Islet precursor cell (in vitro differentiated cells): ENCODE measurements at regions not wholly inside any gene's neighbourhood (a gene's known extent, or its start where the extent isn't known, plus 50 kb on each side); places are given as distances from the start of the nearest gene placed in this dataset.

Experiments
- DNase-seq: peaks from one replicate; pipeline ENCODE4 v3.0.0-alpha.2; 2018

- no peak for DNase-seq
These were observed 537.3 kb upstream of the TGFBR2 start for GRCh38 chr3:30069056-30069455.

- DNase-seq, result no peak
These were observed 533.4 kb upstream of the TGFBR2 start for GRCh38 chr3:30073040-30073439.

GRCh38 chr3:30073622-30074021 lies 532.8 kb upstream of the TGFBR2 start:
- no peak for DNase-seq

DNA sequence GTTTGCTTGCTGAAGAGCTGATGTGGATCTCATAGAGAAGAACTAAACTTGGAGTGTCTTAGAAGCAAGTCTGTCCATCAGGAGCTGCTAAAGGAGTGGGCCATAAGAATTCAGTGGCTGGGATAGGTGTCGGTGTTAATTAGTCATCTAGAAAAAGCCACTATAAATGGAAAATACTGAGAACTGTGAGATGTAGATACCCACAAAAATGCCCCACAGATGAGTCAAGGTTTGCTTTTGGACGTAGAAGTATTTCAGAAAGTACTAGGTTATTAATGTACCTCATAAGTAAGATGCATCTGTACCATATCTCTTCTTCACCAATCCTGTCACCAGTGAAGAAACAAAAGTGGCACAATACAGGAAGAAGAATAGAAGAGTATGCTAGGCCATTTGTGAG lies 530.9 kb upstream of the TGFBR2 start:
- DNase-seq, result no peak

DNA sequence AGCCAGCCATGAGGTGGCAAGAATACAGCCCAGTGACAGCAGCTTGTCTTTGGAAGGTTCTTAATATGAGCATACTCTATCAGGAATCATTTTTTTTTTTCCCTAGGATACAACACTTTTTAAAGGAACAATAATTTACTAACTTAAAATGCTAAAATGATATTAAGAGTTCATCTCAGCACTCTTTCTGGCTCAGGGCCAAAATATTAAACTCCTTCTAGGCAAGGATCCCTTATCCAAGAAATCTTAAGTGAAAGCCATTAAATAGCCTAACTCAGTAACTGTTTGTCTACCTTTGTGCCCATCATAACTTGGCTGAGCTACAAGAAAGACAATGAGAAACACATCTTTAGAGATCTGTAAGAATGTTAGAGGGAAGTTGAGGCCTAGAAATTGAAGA lies 529.5 kb upstream of the TGFBR2 start:
- DNase-seq, result no peak

GRCh38 chr3:30077746-30078145 lies 528.7 kb upstream of the TGFBR2 start:
- no peak for DNase-seq

- DNase-seq, result no peak
These were observed 527.7 kb upstream of the TGFBR2 start for GRCh38 chr3:30078736-30079135.

- DNase-seq, result no peak
These were observed 524.5 kb upstream of the TGFBR2 start for GRCh38 chr3:30081904-30082303.

GRCh38 chr3:30082652-30083051 lies 523.7 kb upstream of the TGFBR2 start:
- DNase-seq, result no peak

DNA sequence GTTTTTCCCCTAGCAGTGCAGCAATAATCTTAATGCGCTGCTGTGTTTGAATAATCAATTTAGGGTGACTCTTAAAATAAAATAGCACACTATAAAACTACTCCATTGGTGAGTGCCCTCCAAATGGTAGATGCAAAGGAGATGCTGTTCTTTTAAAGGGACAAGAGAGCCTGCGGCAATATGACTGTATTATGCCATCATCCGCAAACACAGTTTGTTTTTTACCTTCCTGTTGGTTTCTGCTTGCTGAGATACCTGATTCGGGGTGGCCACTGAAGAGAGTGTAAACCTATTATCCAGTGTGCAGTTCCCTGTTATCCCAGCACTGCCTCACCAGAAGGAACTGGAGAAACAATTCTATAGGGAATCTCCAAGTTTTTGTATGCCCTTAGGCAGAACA lies 523.1 kb upstream of the TGFBR2 start:
- no peak for DNase-seq

DNA sequence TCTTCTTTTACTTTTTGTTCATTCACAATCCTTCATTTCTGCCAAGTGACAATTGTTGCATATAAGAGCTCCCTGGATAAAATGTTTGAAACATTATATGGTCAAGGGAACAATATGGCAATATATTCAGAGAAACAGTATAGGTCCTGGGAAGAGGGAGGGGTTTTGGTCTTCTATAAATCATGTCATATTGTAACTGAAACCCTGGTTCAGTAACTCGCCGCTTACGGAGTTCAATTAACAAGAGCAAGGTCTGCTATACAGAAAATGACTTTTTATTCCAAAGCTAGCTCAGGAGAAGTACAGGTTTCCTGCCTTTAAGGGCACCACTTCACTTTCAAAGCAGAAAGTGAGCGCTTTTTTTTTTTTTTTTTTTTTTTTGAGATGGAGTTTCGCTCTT lies 522.1 kb upstream of the TGFBR2 start:
- no peak for DNase-seq

DNA sequence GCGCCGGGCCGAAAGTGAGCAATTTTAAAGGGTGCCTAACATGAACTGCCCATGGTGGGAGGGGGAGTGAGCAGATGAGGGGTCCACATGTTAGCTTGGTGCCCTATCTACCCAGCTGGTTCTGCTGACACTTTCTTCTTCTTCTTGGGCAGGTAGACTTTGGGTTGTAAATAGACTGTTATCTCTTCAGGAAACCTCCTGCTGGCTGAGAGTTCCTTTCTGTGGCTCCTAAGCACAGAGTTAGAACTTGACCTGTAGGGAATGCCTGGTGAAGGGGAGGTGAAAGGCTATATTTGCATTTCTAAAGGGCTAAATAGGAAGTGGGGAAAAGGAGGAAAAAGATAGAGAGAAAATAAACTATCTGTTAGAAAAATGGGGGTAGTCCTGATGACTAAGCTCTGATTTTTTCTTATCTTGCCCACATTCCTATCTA lies 521.4 kb upstream of the TGFBR2 start:
- DNase-seq, result no peak

GRCh38 chr3:30085486-30085885 lies 520.9 kb upstream of the TGFBR2 start:
- no peak for DNase-seq

- no peak for DNase-seq
These were observed 514.7 kb upstream of the TGFBR2 start for GRCh38 chr3:30091686-30092085.

DNA sequence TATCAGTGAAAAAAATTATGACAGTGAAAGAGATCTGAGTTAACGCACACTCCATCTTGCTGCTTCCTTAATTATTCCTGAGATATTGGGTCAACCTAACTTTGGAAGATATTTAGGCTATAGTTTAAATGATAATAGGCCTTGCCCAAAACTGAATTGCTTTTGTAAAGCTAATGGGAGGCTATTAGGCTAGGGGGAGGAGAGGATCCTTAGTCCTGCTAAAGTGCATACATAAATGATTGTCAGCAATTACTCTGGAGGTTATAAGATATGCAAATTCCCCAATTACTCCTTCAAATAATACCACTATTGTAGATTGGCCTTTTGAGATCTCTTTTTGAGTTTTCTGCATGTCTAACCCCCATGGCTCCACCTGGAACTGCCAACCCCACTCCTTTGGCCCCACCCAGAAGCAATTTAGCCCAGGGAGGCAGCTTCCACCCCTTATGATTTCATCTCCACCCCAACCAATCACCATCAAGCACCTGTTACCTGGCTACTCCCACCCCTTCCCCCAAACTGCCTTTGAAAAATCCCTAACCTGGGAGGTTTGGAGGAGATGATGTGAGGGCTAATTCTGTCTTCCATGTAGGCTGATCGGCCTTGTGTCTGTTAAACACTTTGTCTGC lies 509.3 kb upstream of the TGFBR2 start:
- DNase-seq, result no peak

- DNase-seq, result no peak
These were observed 508.2 kb upstream of the TGFBR2 start for GRCh38 chr3:30098243-30098642.

GRCh38 chr3:30098653-30099455 lies 507.5 kb upstream of the TGFBR2 start:
- no peak for DNase-seq

DNA sequence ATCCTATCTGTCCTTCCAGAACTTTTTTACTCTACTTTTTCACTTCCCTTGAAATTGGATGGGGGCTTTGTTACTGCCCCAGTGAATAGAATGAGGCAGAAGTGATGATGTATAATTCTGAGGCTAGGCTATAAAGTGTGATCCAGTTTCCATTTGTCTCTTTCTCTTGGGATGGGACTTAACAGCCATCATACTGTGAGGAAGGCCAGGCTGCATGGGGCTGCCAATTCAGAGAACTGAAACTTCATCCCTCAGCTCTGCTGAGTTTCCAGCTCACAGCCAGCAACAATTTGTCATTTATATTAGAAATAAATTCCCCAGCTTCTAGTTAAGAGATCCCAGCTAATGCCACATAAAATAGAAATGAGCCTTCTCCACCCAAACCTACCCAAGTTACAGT lies 504.0 kb upstream of the TGFBR2 start:
- no peak for DNase-seq

- DNase-seq, result no peak
These were observed 503.2 kb upstream of the TGFBR2 start for GRCh38 chr3:30103186-30103585.

DNA sequence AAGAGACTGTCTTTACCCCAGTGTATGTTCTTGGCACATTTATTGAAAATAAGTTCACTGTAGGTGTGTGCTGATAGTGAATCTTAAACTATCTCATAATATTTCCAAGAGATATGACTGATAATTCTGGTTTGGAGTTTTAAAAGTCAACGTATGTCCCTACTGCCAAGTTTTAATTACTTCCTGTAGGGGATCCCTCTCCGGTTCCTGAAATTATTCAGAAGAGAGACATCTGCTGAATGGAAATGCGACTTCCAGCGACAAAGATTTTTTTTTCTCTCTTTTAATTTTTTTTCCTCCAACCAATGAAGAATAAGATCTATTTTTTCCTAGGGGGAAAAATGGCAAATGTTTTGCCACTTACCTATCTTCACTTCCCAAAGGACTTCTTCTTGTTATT lies 498.9 kb upstream of the TGFBR2 start:
- DNase-seq, result no peak

DNA sequence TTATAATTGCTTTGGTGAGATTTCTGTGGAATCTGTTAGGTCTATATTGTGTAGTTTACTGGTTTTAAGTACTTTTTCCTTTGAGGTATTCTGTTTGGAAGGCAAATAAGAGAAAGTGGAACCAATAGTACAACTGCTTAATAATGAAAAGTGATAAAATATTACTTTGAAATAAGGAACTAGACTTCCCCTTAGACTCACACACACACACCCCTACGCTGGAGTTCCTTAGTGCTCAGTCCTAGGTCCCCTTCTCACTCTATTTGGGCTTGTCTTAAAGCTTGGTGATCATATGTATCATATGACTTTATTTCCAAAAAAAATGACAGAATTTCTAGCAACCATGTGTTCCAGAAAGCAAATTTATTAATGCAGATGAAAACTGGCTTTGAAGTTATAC lies 494.0 kb upstream of the TGFBR2 start:
- DNase-seq, result no peak

DNA sequence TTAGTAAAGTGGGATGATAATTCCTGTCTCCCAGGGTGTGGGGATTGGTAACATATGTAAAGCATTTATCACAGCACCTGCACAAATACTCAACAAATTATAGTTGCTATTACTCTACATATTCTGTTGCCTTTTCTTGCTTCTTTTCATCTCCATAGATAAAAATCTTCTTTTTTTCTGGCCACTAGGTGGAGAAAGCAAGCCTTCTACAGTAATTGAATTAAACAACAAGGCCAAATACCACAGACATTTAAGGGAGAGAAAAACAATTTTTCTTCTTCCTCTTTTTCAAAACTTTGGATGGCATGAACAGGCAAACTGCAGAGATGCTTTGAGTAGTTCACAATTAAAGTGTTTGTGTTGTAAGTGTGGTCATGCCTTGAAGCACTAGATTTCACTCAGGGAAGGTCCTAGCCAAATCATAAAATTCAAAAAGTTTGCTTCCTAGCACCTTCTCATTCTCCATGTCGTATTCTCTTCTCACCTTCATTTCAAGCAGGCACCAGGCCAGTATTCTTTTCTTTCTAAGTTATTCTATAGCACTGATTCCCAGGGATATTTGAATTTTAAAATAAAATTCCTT lies 493.4 kb upstream of the TGFBR2 start:
- no peak for DNase-seq

GRCh38 chr3:30113906-30114305 lies 492.5 kb upstream of the TGFBR2 start:
- DNase-seq, result no peak

GRCh38 chr3:30114918-30115317 lies 491.5 kb upstream of the TGFBR2 start:
- DNase-seq, result no peak
